Astrocyte of the cerebellum (primary cell): ENCODE measurements at regions not wholly inside any gene's neighbourhood (a gene's known extent, or its start where the extent isn't known, plus 50 kb on each side); places are given as distances from the start of the nearest gene placed in this dataset.
A peak's percentile ranks its signal among the peaks of the same experiment; 100 is the strongest.

ENCODE experiments used
- DNase-seq: peaks from one replicate; pipeline ENCODE4 v3.0.0-alpha.2; 2011; ENCODE audit warnings: low read depth
- H3K4me3 ChIP-seq: 2 replicates; pipeline ENCODE4 v1.5.1; 2011; ENCODE audit warnings: mild to moderate bottlenecking, low read depth, low read length, moderate library complexity
- CTCF ChIP-seq: IDR thresholded peaks from 2 replicates; pipeline ENCODE4 v1.5.1; 2012; ENCODE audit warnings: low read length, low read depth, moderate library complexity, mild to moderate bottlenecking; ENCODE audit errors: missing control alignments
- in situ Hi-C: cut with HindIII; loops from 2 replicates; pipeline ENCODE4 v1.10.0; 2017; ENCODE audit warnings: low sequenced_read_pairs

- in situ Hi-C loops: no loop called here
- DNase-seq: no peak
- no peak for TF ChIP-seq CTCF
Measured at GRCh38 chr18:73556904-73557303, 590.7 kb downstream of the FBXO15 start.

GRCh38 chr18:73552171-73552570 is 595.5 kb downstream of the FBXO15 start:
- no peak for DNase-seq
- H3K4me3 ChIP-seq: no peak overlapping the region
- TF ChIP-seq CTCF: no peak
- in situ Hi-C loops: no loop called here

More at GRCh38 chr18:73556904-73557303, 590.7 kb downstream of the FBXO15 start:
- H3K4me3 ChIP-seq: no peak overlapping the region

- in situ Hi-C loops: no loop called here
- no peak for TF ChIP-seq CTCF
- H3K4me3 ChIP-seq: no peak overlapping the region
- no peak for DNase-seq
Measured at GRCh38 chr18:73551211-73551610, 596.4 kb downstream of the FBXO15 start.

- H3K4me3 ChIP-seq: no peak overlapping the region
- peak; percentile 26 for DNase-seq
- in situ Hi-C loops: no loop called here
- TF ChIP-seq CTCF: no peak
Measured at GRCh38 chr18:73549236-73549635, 598.4 kb downstream of the FBXO15 start.

GRCh38 chr18:73545472-73545871 is 602.2 kb downstream of the FBXO15 start:
- in situ Hi-C loops: no loop called here
- TF ChIP-seq CTCF: no peak
- H3K4me3 ChIP-seq: no peak overlapping the region
- DNase-seq: no peak

GRCh38 chr18:73544617-73545016 is 603.0 kb downstream of the FBXO15 start:
- in situ Hi-C loops: no loop called here
- TF ChIP-seq CTCF: no peak

GRCh38 chr18:73544032-73544431 is 603.6 kb downstream of the FBXO15 start:
- no peak for TF ChIP-seq CTCF
- no peak overlapping the region for H3K4me3 ChIP-seq
- DNase-seq: no peak
- in situ Hi-C loops: no loop called here

More at GRCh38 chr18:73544617-73545016, 603.0 kb downstream of the FBXO15 start:
- no peak for DNase-seq
- no peak overlapping the region for H3K4me3 ChIP-seq
